ENCODE measurements at regions not wholly inside any gene's neighbourhood (a gene's known extent, or its start where the extent isn't known, plus 50 kb on each side); places are given as distances from the start of the nearest gene placed in this dataset.

GRCh38 chr6:139846538-139847456, 472.3 kb upstream of the CITED2 start:
- no peak for DNase-seq (ENCODE audit: low read depth)
- no peak for TF ChIP-seq CTCF (IDR thresholded peaks at IDR 0.05; ENCODE audit: low read depth, low read length, missing control alignments)

GRCh38 chr6:139844907-139845306, 470.5 kb upstream of the CITED2 start:
- DNase-seq (ENCODE audit: low read depth) = no peak
- no peak overlapping the region for H3K4me3 ChIP-seq (ENCODE audit: low read depth, low read length)
- no peak for TF ChIP-seq CTCF (IDR thresholded peaks at IDR 0.05; ENCODE audit: low read depth, low read length, missing control alignments)
- in situ Hi-C loops (cut with HindIII; ENCODE audit: low sequenced_read_pairs) = no loop called here

More at GRCh38 chr6:139846538-139847456, 472.3 kb upstream of the CITED2 start:
- in situ Hi-C loops (cut with HindIII; ENCODE audit: low sequenced_read_pairs) = no loop called here
- no peak overlapping the region for H3K4me3 ChIP-seq (ENCODE audit: low read depth, low read length)

- no peak overlapping the region for H3K4me3 ChIP-seq (ENCODE audit: low read depth, low read length)
- in situ Hi-C loops (cut with HindIII; ENCODE audit: low sequenced_read_pairs) = no loop called here
- DNase-seq (ENCODE audit: low read depth) = no peak
- TF ChIP-seq CTCF (IDR thresholded peaks at IDR 0.05; ENCODE audit: low read depth, low read length, missing control alignments) = no peak
Measured at GRCh38 chr6:139841794-139842215, 467.4 kb upstream of the CITED2 start.

GRCh38 chr6:139839506-139840156, 465.2 kb upstream of the CITED2 start:
- H3K4me3 ChIP-seq (ENCODE audit: low read depth, low read length) = no peak overlapping the region
- in situ Hi-C loops (cut with HindIII; ENCODE audit: low sequenced_read_pairs) = no loop called here
- TF ChIP-seq CTCF (IDR thresholded peaks at IDR 0.05; ENCODE audit: low read depth, low read length, missing control alignments) = no peak
- no peak for DNase-seq (ENCODE audit: low read depth)

GRCh38 chr6:139834232-139834631, 459.8 kb upstream of the CITED2 start:
- in situ Hi-C loops (cut with HindIII; ENCODE audit: low sequenced_read_pairs) = no loop called here
- no peak overlapping the region for H3K4me3 ChIP-seq (ENCODE audit: low read depth, low read length)
- DNase-seq (ENCODE audit: low read depth) = no peak
- TF ChIP-seq CTCF (IDR thresholded peaks at IDR 0.05; ENCODE audit: low read depth, low read length, missing control alignments) = no peak

- TF ChIP-seq CTCF (IDR thresholded peaks at IDR 0.05; ENCODE audit: low read depth, low read length, missing control alignments) = no peak
- DNase-seq (ENCODE audit: low read depth) = no peak
- H3K4me3 ChIP-seq (ENCODE audit: low read depth, low read length) = no peak overlapping the region
- in situ Hi-C loops (cut with HindIII; ENCODE audit: low sequenced_read_pairs) = no loop called here
Measured at GRCh38 chr6:139833592-139833991, 459.1 kb upstream of the CITED2 start.
